GM23338 (cell line): ENCODE measurements at regions not wholly inside any gene's neighbourhood (a gene's known extent, or its start where the extent isn't known, plus 50 kb on each side); places are given as distances from the start of the nearest gene placed in this dataset.

Source experiments
- ATAC-seq: fragments of 200-7000 bp; cut with Tn5 transposase; 3 replicates; pipeline ENCODE4 v1.9.1; 2020
- DNase-seq: peaks from one replicate; pipeline ENCODE4 v3.0.0-alpha.2; 2015; ENCODE audit warnings: low spot score
- H2AFZ ChIP-seq: fragments of 200-600 bp; sonication (generic); 2 replicates; pipeline ENCODE4 v1.8.0; 2016; ENCODE audit warnings: antibody characterized with exemption, mild to moderate bottlenecking, moderate library complexity
- H3F3A ChIP-seq: fragments of 200-600 bp; sonication (generic); replicated peaks from 2 replicates; pipeline ENCODE4 v1.8.0; 2017; ENCODE audit warnings: antibody characterized with exemption, mixed run types, low read depth
- H3K27ac ChIP-seq: fragments of 200-600 bp; sonication (generic); 2 replicates; pipeline ENCODE4 v1.6.1; 2016; ENCODE audit warnings: low read depth
- H3K27me3 ChIP-seq: fragments of 200-600 bp; sonication (generic); 2 replicates; pipeline ENCODE4 v1.8.0; 2016; ENCODE audit warnings: mild to moderate bottlenecking, mixed run types, moderate library complexity; ENCODE audit not compliant: insufficient read depth
- H3K36me3 ChIP-seq: fragments of 200-600 bp; sonication (generic); 2 replicates; pipeline ENCODE4 v1.8.0; 2016; ENCODE audit warnings: mild to moderate bottlenecking; ENCODE audit not compliant: insufficient read depth
- H3K4me1 ChIP-seq: fragments of 200-600 bp; sonication (generic); 2 replicates; pipeline ENCODE4 v1.8.0; 2016; ENCODE audit warnings: mild to moderate bottlenecking, moderate library complexity; ENCODE audit not compliant: insufficient read depth
- H3K4me2 ChIP-seq: fragments of 200-600 bp; sonication (generic); 2 replicates; pipeline ENCODE4 v1.7.1; 2017; ENCODE audit warnings: mixed run types
- H3K4me3 ChIP-seq: fragments of 200-600 bp; sonication (generic); 2 replicates; pipeline ENCODE4 v1.6.1; 2016; ENCODE audit warnings: mixed run types
- H3K79me2 ChIP-seq: fragments of 200-600 bp; sonication (generic); replicated peaks from 2 replicates; pipeline ENCODE4 v1.8.0; 2017; ENCODE audit warnings: mild to moderate bottlenecking; ENCODE audit not compliant: insufficient read depth
- H3K9me2 ChIP-seq: fragments of 200-600 bp; sonication (generic); 2 replicates; pipeline ENCODE4 v1.8.0; 2017; ENCODE audit not compliant: insufficient read depth
- H4K20me1 ChIP-seq: fragments of 200-600 bp; sonication (generic); replicated peaks from 2 replicates; pipeline ENCODE4 v1.8.0; 2017; ENCODE audit warnings: mild to moderate bottlenecking; ENCODE audit not compliant: insufficient read depth
- H3K27ac Mint-ChIP-seq: 2 replicates; pipeline ENCODE4 v1.8.0; 2020; ENCODE audit warnings: inconsistent platforms, mild to moderate bottlenecking, moderate library complexity, mixed read lengths
- H3K27me3 Mint-ChIP-seq: 3 replicates; pipeline ENCODE4 v1.8.0; 2022; ENCODE audit warnings: low read depth, mild to moderate bottlenecking, moderate library complexity, mixed read lengths, inconsistent platforms; ENCODE audit not compliant: insufficient read depth, poor library complexity
- H3K36me3 Mint-ChIP-seq: 3 replicates; pipeline ENCODE4 v1.8.0; 2021; ENCODE audit warnings: low read depth, mild to moderate bottlenecking, inconsistent platforms, moderate library complexity, mixed read lengths
- H3K4me1 Mint-ChIP-seq: 3 replicates; pipeline ENCODE4 v1.8.0; 2020; ENCODE audit warnings: mild to moderate bottlenecking, inconsistent platforms, mixed read lengths
- H3K4me3 Mint-ChIP-seq: 3 replicates; pipeline ENCODE4 v1.8.0; 2021; ENCODE audit warnings: moderate library complexity, mild to moderate bottlenecking, inconsistent platforms, mixed read lengths
- H3K9me3 Mint-ChIP-seq: 3 replicates; pipeline ENCODE4 v1.8.0; 2020; ENCODE audit warnings: moderate library complexity, mild to moderate bottlenecking, inconsistent platforms, mixed read lengths
- CREB1 ChIP-seq: fragments of 250-450 bp; sonication (Bioruptor Pico); IDR thresholded peaks from 2 replicates; pipeline ENCODE4 v1.5.0; 2020; ENCODE audit warnings: low read depth, mild to moderate bottlenecking, moderate library complexity
- EZH2 ChIP-seq: fragments of 200-600 bp; sonication (generic); IDR thresholded peaks from one replicate; pipeline ENCODE4 v1.8.0; 2017; ENCODE audit warnings: antibody characterized with exemption, mild to moderate bottlenecking, low read depth; ENCODE audit not compliant: unreplicated experiment
- EZH2phosphoT487 ChIP-seq: fragments of 200-600 bp; sonication (generic); IDR thresholded peaks from one replicate; pipeline ENCODE4 v1.8.1; 2018; ENCODE audit warnings: antibody characterized with exemption; ENCODE audit not compliant: unreplicated experiment
- JUNB ChIP-seq: IDR thresholded peaks from one replicate; pipeline ENCODE4 v1.6.1; 2016; ENCODE audit warnings: antibody characterized with exemption; ENCODE audit not compliant: unreplicated experiment
- NANOG ChIP-seq: IDR thresholded peaks from 2 replicates; pipeline ENCODE4 v1.6.1; 2016; ENCODE audit warnings: antibody characterized with exemption, borderline replicate concordance
- POLR2AphosphoS5 ChIP-seq: IDR thresholded peaks from 2 replicates; pipeline ENCODE4 v1.6.1; 2016; ENCODE audit warnings: antibody characterized with exemption, low read depth
- REST ChIP-seq: IDR thresholded peaks from one replicate; pipeline ENCODE4 v1.6.1; 2018; ENCODE audit warnings: antibody characterized with exemption; ENCODE audit not compliant: unreplicated experiment
- STAT1 ChIP-seq: IDR thresholded peaks from one replicate; pipeline ENCODE4 v1.6.1; 2016; ENCODE audit warnings: antibody characterized with exemption; ENCODE audit not compliant: unreplicated experiment
- ZNF114 ChIP-seq: fragments of 250-450 bp; sonication (Bioruptor Pico); IDR thresholded peaks from 2 replicates; pipeline ENCODE4 v1.5.0; 2020; ENCODE audit warnings: mild to moderate bottlenecking, moderate library complexity
- ZNF331 ChIP-seq: fragments of 250-450 bp; sonication (Bioruptor Pico); IDR thresholded peaks from 2 replicates; pipeline ENCODE4 v1.5.0; 2020; ENCODE audit warnings: low read depth, mild to moderate bottlenecking, moderate library complexity
- ZNF462 ChIP-seq: fragments of 250-450 bp; sonication (Bioruptor Pico); IDR thresholded peaks from 2 replicates; pipeline ENCODE4 v1.5.0; 2020; ENCODE audit warnings: mild to moderate bottlenecking, moderate library complexity
- TF ChIP-seq, protein P1 (sequence below), 2 experiments: fragments of 200-600 bp in 1 of 2; sonication (generic) in 1 of 2; conservative IDR thresholded peaks; 2 replicates each; pipeline versions ENCODE4 v1.5.1 to v1.6.1; 2016 to 2017; ENCODE audit warnings: antibody characterized with exemption in 2 of 2, low read depth in 2 of 2, mild to moderate bottlenecking in 2 of 2, moderate library complexity in 1 of 2
- TF ChIP-seq, protein P2 (sequence below): IDR thresholded peaks from 2 replicates; pipeline ENCODE4 v1.6.1; 2016; ENCODE audit warnings: antibody characterized with exemption

DNA sequence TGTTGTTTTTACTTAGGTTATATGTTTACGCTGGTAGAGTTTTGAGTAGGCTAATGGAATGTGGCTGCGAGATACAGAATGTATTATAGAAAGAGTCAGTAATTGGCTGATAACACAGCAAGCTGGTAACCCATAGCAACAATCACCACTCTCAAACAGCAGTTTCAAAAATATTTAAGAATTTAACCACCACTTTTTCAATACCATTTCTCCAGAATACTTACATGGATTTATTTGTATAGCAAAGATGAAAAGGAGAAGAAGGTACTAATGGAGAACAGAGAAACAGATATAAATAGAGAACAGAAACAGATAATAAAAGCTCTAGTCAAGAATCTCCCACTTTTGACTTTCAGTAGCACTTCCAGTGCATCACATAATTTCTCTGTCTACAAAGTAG, 188.3 kb upstream of the SLC39A10 start:
- H3K4me1 Mint-ChIP-seq: no peaks in the 10 kb centered on the region
- no peaks in the 10 kb centered on the region for H3K79me2 ChIP-seq
- no peaks in the 10 kb centered on the region for H4K20me1 ChIP-seq
- no peak overlapping the region for H3K4me3 ChIP-seq
- peaks cover 2% of the 10 kb centered on the region for H3K27me3 Mint-ChIP-seq
- no peaks in the 10 kb centered on the region for H3K9me2 ChIP-seq
- no peak for DNase-seq
- no peaks in the 10 kb centered on the region for H3K36me3 Mint-ChIP-seq
- H3K9me3 Mint-ChIP-seq: no peaks in the 10 kb centered on the region
- H3K4me1 ChIP-seq: no peaks in the 10 kb centered on the region
- H2AFZ ChIP-seq: no peak overlapping the region
- no peak overlapping the region for H3K4me2 ChIP-seq
- H3K27ac ChIP-seq: no peak overlapping the region
- TF ChIP-seq POLR2AphosphoS5: no peak
- no peak for TF ChIP-seq NANOG
- TF ChIP-seq, protein P1, sequence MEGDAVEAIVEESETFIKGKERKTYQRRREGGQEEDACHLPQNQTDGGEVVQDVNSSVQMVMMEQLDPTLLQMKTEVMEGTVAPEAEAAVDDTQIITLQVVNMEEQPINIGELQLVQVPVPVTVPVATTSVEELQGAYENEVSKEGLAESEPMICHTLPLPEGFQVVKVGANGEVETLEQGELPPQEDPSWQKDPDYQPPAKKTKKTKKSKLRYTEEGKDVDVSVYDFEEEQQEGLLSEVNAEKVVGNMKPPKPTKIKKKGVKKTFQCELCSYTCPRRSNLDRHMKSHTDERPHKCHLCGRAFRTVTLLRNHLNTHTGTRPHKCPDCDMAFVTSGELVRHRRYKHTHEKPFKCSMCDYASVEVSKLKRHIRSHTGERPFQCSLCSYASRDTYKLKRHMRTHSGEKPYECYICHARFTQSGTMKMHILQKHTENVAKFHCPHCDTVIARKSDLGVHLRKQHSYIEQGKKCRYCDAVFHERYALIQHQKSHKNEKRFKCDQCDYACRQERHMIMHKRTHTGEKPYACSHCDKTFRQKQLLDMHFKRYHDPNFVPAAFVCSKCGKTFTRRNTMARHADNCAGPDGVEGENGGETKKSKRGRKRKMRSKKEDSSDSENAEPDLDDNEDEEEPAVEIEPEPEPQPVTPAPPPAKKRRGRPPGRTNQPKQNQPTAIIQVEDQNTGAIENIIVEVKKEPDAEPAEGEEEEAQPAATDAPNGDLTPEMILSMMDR (conservative IDR thresholded peaks at IDR 0.05; ENCODE audit: low read depth in 2 of 2): no peak
- TF ChIP-seq REST: no peak
- TF ChIP-seq ZNF331 (CRISPR knock-in tag): no peak
- TF ChIP-seq JUNB: no peak
- TF ChIP-seq ZNF114 (CRISPR knock-in tag): no peak
- TF ChIP-seq EZH2phosphoT487: no peak
- TF ChIP-seq, protein P2, sequence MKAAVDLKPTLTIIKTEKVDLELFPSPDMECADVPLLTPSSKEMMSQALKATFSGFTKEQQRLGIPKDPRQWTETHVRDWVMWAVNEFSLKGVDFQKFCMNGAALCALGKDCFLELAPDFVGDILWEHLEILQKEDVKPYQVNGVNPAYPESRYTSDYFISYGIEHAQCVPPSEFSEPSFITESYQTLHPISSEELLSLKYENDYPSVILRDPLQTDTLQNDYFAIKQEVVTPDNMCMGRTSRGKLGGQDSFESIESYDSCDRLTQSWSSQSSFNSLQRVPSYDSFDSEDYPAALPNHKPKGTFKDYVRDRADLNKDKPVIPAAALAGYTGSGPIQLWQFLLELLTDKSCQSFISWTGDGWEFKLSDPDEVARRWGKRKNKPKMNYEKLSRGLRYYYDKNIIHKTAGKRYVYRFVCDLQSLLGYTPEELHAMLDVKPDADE: no peak
- TF ChIP-seq ZNF462 (CRISPR knock-in tag): no peak
- TF ChIP-seq STAT1: no peak
- no peak for TF ChIP-seq EZH2
- TF ChIP-seq CREB1 (CRISPR knock-in tag): no peak
- ATAC-seq: no peak
- no peak overlapping the region for H3K27ac Mint-ChIP-seq
- H3K27me3 ChIP-seq: no peaks in the 10 kb centered on the region
- no peak overlapping the region for H3K4me3 Mint-ChIP-seq
- no peaks in the 10 kb centered on the region for H3F3A ChIP-seq
- no peaks in the 10 kb centered on the region for H3K36me3 ChIP-seq
